HG03575 (cell line): ENCODE measurements at regions not wholly inside any gene's neighbourhood (a gene's known extent, or its start where the extent isn't known, plus 50 kb on each side); places are given as distances from the start of the nearest gene placed in this dataset.
"Not testable (repeated sequence)": the region's sequence is repeated elsewhere in the genome, so short reads cannot be mapped to it uniquely, and the experiment has no call there.

Source experiments
- ATAC-seq: cut with Tn5 transposase; IDR thresholded peaks from one replicate; pipeline ENCODE4 v1.9.1; 2021; ENCODE audit not compliant: unreplicated experiment, insufficient number of reproducible peaks, low FRiP score; ENCODE audit errors: extremely low read depth

GRCh38 chr12:42030588-42030987 is 114.1 kb downstream of the GXYLT1 start:
- no peak for ATAC-seq

DNA sequence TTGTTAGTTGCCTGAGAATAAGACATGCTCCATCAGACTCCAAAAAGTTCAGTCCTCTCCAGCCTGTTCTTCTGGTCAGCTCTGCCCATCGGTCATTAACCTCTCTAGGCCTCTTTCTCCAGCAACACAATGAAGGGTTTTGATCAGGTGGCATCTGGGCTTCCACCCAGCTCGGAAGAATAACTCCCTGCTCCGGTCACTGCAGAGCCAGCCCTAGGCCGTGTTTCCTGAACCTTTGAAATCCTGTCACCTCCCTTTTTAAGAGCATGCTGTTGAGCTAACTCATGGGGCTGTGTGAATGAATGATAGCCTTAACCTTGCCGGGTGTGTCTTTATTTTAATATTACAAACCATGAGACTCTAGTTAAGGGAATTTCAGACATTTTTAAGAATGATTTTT is 117.1 kb downstream of the GXYLT1 start:
- no peak for ATAC-seq

GRCh38 chr12:42024495-42024830 is 120.2 kb downstream of the GXYLT1 start:
- no peak for ATAC-seq

GRCh38 chr12:42023733-42024494 is 120.8 kb downstream of the GXYLT1 start:
- peak; percentile 51 for ATAC-seq

DNA sequence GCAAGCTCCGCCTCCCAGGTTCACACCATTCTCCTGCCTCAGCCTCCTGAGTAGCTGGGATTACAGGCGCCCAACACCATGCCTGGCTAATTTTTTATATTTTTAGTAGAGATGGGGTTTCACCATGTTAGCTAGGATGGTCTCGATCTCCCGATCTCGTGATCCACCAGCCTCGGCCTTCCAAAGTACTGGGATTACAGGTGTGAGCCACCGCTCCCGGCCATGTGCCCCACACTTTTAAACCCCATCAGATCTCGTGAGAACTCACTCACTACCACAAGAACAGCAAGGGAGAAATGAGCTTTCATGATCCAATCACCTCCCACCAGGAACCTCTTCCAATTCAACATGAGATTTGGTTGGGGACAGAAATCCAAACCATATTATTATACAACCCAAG is 122.7 kb downstream of the GXYLT1 start:
- ATAC-seq = not testable (repeated sequence)

GRCh38 chr12:42021469-42021868 is 123.2 kb downstream of the GXYLT1 start:
- no peak for ATAC-seq

GRCh38 chr12:42020226-42020625 is 124.4 kb downstream of the GXYLT1 start:
- no peak for ATAC-seq

GRCh38 chr12:42019746-42020145 is 124.9 kb downstream of the GXYLT1 start:
- no peak for ATAC-seq

- no peak for ATAC-seq
These were observed 127.6 kb downstream of the GXYLT1 start for GRCh38 chr12:42017051-42017450.

- no peak for ATAC-seq
These were observed 129.6 kb downstream of the GXYLT1 start for GRCh38 chr12:42015051-42015461.

DNA sequence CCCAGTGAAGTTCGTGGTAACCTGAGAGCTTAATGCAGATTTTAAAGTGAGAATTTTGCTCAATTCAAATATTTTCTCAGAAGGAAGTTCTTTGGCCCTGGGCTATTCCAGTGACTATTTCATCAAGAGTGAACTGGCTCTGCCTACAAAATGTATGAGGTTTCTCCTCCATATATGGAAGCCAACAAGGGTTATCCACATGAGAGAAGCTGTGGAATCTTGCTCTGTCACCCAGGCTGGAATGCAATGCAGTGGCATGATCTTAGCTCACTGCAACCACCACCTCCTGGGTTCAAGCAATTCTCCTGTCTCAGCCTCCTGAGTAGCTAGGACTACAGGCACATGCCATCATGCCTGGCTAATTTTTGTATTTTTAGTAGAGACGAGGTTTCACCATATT is 132.2 kb downstream of the GXYLT1 start:
- not testable (repeated sequence) for ATAC-seq

DNA sequence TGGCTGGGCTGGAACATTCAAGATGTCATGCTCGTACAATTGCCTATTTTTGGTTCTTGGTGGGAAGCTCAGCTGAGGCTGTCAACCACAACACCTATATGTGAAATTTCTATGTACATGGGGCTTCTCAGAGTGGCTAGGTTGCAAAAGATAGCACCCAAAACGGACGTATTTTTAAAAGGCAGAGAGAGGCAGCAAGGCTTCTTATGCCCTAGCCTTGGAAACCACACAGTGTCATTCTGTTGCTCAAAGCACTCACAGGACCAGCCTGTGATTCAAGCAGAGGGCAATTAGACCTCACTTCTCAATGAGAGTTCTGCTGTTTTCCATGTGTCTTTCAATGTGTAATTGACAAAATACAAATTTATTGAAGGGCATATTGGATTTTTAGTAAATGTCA is 134.0 kb downstream of the GXYLT1 start:
- ATAC-seq = no peak

DNA sequence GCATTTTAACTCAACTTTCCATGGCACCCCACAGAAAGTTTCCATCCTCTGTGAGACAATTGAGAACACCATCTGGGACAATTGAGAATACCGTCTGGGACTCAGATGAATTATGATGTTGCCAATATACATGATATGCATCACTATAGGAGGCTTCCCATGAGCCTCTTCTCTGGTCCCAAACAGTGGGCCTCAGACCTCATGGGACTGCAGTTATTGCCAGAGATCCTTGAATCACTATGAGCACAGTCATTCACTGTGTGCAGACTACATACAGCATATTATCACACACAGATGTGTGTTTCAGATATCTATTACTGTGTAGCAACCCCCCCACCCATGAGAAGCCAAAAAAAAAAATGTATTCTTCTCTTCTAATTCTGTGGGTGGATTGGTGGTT is 134.4 kb downstream of the GXYLT1 start:
- ATAC-seq = no peak

GRCh38 chr12:42008996-42009395 is 135.7 kb downstream of the GXYLT1 start:
- no peak for ATAC-seq

DNA sequence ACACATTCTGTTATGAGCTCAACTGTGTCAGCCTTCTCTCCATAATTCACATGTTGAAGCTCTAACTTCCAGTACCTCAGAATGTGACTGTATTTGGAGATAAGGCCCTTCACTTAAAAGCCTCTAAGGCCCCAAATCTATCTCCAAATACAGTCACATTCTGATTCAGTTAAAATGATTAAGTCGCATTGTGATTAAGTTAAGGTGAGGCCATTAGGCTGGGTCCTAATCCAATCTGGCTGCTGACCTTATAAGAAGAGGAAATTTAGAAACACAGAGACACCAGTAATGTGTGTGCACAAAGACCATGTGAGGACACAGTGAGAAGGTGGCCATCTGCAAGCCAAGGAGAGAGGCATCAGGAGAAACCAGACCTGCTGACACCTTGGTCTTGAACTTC is 141.6 kb downstream of the GXYLT1 start:
- ATAC-seq = no peak

- no peak for ATAC-seq
These were observed 142.1 kb downstream of the GXYLT1 start for GRCh38 chr12:42002563-42002962.

DNA sequence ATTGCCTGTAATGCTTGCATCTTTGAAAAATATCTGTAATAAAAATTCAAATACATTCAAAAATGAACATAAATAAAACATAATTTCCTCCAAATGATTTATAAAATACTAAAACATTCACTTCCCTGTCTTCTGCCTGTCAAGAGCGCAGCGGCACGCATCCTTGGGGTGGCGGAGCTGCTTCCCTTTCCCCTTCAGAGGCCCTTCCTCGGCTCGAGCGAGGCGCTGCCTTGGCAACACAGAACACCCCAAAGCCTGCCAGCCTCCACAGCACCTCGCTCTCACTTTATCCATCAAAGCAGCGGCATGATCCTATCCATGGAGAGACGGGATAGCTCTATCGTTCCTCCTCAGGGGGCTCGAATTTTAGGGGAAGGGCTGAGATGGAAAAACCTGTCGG is 146.2 kb downstream of the GXYLT1 start:
- no peak for ATAC-seq

DNA sequence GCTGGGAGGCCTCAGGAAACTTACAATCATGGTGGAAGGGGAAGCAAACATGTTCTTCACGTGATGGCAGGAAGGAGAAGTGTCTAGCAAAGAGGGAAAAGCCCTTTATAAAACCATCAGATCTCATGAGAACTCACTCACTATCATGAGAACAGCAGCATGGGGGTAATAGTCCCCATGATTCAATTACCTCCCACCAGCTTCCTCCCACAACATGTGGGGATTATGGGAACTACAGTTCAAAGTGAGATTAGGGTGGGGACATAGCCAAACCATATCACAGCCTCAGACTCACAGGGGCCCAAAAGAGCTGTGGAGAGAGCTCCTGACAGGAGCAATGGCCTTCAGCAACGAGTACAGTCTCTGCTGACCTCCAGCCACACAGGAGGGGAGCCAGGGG is 151.4 kb downstream of the GXYLT1 start:
- no peak for ATAC-seq

GRCh38 chr12:41992692-41993215 is 151.9 kb downstream of the GXYLT1 start:
- ATAC-seq = no peak

GRCh38 chr12:41992022-41992421 is 152.7 kb downstream of the GXYLT1 start:
- ATAC-seq = no peak

DNA sequence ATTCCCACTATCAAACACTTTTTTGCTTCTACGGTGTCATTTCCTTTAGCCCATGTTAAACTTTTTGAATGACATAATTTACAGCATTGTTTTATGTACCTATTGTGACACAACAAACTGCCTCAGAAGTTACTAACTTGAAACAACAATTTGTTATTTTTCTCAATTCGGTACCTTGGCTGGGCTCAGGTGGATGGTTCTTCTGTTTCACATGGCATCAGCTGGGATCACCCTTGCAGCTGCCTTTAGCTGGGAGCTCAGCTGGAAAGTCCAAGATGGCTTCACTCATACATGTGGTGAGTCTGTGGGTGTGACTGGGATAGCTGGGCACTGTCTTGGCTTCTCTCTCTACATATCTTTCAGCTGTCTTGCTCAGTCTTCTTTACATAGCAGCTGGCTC is 156.0 kb downstream of the GXYLT1 start:
- ATAC-seq = no peak
